ENCODE measurements at regions not wholly inside any gene's neighbourhood (a gene's known extent, or its start where the extent isn't known, plus 50 kb on each side); places are given as distances from the start of the nearest gene placed in this dataset.
"Not testable (repeated sequence)": the region's sequence is repeated elsewhere in the genome, so short reads cannot be mapped to it uniquely, and the experiment has no call there.

DNA sequence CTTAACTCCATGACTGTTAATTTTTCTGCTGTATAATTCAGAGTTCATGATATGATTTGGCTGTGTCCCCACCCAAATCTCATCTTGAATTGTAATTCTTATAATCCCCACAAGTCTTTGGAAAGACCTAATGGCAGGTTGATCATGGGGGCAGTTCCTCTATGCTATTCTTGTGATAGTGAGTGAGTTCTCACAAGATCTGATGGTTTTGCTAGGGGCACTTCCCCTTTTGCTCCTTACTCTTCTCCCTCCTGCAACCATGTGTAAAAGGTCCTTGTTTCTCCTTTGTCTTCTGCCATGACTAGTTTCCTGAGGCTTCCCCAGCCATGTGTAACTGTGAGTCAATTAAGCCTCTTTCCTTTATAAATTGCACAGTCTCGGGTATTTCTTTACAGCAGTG lies 1751.9 kb downstream of the ARAP2 start:
- DNase-seq (ENCODE audit: low read depth), result no peak

DNA sequence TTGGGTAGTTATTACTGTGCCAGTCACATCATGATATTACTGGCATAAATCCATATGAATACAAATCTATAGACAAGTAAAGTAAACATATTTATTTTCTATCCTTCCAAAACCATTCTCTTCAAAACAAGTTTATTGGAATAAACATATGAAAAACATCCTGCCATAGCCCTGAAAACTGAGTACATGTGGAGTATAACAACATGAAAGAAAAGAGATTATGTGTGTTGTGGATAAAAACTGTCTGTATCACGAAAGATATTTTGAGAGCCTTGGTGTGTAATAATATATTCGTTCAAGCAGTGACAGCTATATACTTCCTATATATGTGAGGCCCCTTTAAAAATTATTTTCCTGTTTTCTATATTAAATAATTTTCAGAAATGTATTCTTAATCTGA lies 1742.2 kb downstream of the ARAP2 start:
- no peak for DNase-seq (ENCODE audit: low read depth)

DNA sequence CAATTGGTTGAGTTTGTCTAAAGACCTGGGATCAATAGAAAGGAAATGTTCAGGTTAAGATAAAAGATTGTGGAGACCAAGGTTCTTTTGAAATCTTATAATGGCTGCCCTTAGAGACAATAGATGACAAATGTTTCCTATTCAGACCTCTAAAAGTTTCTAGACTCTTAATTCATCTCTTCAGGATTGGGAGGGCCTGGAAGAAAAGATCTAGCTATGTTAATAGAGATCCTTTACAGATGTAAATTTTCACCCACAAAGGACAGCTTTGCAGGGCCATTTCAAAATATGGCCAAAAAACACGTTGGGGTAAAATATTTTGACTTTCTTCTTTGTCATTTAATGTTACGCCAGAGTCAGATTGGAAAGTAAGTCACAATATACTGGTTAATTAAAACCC lies 1739.6 kb downstream of the ARAP2 start:
- DNase-seq (ENCODE audit: low read depth), result not testable (repeated sequence)

DNA sequence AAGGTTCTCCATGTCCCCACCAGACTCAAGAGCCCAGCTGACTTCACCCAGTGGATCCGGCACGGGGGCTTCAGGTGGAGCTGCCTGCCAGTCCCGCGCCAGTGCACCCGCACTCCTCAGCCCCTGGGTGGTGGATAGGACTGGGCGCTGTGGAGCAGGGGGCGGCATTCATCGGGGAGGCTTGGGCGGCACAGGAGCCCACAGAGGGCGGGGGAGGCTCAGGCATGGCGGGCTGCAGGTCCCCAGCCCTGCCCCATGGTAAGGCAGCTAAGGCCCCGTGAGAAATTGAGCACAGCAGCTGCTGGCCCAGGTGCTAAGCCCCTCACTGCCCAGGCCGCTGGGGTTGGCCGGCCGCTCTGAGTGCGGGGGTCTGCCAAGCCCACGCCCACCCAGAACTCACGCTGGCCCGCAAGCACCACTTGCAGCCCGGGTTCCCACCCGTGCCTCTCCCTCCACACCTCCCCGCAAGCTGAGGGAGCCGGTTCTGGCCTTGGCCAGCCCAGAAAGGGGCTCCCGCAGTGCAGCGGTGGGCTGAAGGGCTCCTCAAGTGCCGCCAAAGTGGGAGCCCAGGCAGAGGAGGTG lies 1737.7 kb downstream of the ARAP2 start:
- DNase-seq (ENCODE audit: low read depth), result not testable (repeated sequence)

DNA sequence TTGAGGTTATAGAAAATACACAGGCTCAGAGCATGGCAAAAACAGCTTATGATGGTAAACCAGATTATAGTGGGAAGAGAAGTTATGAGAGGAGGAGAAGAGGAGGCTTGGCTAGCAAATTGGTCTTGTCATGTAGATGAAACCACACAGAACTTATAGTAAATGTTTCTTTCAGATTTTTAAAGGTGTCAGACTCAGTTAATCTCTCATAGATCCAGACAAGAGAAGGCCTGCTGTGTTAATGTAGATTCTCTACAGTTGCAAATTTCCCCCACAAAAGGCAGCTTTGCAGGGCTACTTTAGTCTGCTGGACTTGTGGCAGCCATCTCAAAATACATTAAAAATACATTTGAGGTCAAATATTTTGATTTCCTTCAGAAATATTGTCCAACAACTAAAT lies 1731.7 kb downstream of the ARAP2 start:
- no peak for DNase-seq (ENCODE audit: low read depth)

DNA sequence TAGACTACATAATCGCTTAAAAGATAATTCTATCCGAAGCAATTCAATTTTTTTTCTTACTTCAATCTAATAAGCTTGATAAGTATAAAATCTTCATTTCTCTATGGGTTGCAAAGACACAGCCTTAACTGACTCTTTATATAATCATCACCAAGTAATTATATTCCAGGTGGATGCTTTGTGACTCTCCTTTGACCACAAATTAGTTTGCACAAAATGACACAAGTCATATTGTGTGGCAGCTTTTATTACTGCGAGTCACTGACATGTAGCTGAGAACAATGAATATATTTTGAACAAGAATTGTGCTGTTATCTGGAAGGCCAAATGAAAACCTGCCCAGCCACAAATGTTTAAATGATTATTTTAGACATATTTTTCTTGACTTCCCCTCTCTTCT lies 1727.8 kb downstream of the ARAP2 start:
- no peak for DNase-seq (ENCODE audit: low read depth)

DNA sequence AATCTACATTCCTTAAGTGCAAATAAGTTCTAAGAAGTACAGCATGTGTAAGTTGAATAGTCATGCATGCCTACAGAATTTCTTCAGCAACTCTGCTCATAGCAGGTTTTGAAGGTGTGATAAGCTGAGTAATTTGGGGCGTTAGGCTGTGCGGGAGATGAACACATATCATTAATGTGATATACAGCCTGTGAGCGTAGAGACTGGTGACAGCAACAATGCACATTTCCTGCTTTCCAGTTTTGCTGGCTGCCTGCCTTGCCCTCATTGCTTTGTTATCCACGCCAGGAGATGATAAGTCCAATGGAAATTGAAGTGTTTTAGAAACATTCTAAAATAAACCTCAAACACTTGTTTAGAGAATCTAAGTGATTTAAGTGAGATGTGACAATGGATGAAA lies 1709.4 kb downstream of the ARAP2 start:
- DNase-seq (ENCODE audit: low read depth), result no peak

DNA sequence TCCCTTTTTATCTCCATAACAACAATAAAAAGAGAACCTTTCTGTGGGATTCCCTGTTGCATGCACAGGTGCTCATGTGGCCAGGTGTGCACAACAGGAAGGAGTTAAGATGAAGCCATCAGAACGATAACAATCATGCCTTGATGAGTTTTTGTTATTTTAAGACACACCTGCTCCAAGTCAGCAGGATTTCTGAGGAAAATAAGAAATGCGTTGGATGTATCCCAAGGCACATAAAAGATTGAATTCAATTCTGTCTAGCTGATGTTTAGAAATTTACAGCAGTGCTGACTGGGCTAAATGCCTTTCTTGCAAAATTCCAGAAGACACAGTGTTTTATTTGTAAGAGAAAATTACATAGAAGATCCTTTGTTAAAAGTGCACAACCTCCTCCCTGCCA lies 1678.2 kb downstream of the ARAP2 start:
- DNase-seq (ENCODE audit: low read depth), result no peak

DNA sequence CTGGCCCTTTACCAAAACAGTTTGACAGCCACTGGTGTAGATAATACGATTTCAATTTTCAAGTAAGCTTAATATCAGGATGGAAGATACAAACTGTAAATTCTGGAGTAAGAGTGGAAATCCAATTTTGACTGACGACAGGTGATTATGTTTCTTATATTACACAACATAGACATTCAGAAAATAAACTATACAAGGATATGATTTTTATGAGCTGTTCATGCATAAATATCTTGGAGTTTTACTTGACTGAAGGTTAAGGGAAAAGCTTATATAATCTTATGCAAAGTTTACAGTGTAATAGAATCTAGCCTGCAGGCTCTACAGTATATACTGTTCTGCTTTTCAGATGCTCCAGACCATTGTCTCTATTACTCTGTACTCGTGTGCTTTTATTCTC lies 1672.3 kb downstream of the ARAP2 start:
- no peak for DNase-seq (ENCODE audit: low read depth)

DNA sequence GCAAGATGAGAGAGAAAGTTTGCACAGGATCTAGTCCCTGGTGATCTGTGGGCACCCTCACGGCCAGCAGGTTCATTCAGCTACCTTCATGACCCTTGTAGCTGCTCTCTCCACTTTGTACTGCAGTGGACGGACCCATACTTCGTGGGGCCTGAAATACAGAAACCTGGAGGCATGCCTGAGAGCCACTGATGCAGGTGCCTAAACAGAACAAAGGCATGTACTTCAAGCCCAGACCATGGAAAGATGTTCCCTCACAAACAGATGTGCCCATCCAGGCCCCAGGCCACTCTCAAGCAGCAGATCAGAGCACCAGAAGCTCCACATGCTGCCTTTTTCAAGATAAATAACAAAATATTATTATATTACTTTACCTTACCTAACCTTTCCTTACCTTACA lies 1629.0 kb downstream of the ARAP2 start:
- no peak for DNase-seq (ENCODE audit: low read depth)

DNA sequence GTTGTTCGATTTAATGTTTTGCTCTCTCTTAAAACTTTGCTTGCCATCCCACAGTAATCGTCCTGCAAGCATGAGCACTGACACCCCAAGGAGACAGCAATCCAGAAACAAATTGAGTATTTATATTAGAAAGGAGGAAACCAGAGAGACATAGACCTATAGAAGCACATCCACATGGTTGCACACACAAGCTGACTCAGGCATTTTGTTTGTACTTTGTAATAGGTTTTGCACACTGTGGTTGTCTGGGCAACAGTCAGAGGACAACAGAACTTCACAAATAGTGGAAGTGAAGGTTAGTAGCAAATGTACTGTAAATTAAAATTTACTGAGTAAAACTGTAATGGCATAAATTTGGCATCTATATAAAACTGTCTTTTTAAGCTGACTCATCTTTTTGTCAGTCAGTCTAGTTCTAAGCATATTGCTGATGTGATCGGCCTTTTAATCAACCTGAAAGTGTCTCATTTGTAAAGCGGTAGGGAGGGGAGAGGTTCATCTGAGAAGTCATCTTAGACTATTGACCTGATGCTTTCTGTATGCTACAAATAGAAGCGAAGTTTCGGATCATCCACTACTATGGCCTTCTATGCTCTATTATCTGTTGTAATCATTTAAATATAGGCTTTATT lies 1624.7 kb downstream of the ARAP2 start:
- peak; percentile 46 for DNase-seq (ENCODE audit: low read depth)

DNA sequence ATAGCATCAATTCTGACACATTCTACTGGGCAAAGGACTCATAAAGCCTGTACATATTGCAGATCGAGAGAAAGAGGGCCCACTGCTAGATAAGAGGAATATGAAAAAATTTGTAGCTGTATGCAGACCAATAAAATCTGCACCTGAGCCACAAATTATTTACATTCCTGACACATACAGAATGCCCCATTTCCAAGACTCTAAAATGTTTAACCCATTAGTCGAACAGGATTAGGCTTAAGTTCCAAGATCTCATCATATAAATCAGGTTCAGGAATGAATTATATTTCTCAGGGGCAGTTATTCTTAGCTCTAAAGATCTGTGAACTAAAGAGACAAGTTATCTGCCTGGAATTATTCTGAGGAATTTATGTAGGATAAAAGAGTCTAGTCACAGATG lies 1615.8 kb downstream of the ARAP2 start:
- no peak for DNase-seq (ENCODE audit: low read depth)

DNA sequence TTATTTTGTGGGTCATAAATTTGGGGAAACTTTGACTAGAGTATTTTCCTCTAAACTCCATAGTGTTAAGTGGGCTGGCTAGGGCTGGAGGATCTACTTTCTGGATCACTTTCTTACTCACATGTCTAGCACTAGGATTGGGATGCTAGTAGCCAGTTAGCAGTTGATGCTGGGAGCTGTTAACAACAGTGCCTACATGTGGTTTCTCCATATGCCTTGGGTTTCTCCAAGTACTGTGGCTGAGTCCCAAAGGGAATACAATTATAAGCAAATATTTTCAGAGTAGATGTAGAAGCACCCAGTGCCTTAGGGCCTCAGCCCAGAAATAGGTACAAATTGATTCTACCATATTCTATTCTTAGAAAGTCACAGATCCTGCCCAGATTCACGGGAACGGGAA lies 1614.9 kb downstream of the ARAP2 start:
- no peak for DNase-seq (ENCODE audit: low read depth)

DNA sequence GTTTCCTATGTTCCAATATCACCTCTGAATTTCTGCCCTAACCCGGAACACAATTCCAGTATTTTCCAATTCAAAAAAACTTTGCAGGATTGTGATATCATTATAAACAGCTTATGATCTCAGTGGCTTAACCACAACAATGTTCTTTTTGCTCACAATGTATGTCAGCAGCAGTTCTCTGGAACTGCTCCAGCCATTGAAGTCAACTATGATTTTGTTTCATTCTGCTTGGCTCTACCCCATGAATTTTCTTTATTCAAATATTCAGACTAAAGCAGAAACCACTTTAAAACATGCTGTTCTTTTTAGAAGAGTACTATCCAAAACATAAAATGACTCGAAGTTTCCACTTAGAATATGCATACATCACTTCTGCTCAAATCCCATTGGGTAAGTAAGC lies 1611.1 kb downstream of the ARAP2 start:
- no peak for DNase-seq (ENCODE audit: low read depth)

DNA sequence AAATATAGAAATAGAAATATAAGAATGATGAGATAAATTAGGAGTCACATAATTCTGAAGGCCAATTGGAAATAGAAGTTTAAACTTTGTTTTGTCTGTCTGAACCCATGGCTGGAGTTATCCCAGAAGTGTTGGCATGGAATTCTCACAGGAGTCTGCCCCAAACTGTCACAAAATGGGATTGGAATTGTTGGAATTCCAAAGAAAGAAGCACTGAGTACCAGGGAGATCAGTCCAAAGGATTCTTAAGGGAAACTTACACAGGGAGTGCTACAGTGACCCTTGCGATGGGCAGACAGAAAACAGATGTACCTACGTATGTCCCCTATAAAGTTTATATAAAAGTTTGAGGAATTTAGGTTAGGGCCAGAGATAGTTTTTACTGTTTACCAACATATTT lies 1607.7 kb downstream of the ARAP2 start:
- no peak for DNase-seq (ENCODE audit: low read depth)

DNA sequence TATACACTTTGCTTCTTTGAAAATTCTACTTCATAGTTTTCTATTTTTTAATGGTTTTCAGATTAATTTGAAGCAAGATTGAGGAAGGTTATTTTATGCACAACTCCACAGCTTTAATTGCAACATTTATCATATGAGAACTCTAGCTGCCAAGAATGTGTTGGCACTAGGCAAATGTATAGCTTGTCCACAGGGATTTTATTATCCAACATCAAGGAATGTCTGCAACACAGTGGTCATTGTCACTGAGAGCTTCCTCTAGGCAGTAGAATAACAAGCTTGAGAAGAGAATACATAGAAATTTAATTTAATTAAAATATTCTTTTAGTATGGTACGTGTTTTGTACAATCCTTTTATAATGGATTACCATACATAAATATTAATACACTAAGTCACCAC lies 1600.8 kb downstream of the ARAP2 start:
- DNase-seq (ENCODE audit: low read depth), result no peak

DNA sequence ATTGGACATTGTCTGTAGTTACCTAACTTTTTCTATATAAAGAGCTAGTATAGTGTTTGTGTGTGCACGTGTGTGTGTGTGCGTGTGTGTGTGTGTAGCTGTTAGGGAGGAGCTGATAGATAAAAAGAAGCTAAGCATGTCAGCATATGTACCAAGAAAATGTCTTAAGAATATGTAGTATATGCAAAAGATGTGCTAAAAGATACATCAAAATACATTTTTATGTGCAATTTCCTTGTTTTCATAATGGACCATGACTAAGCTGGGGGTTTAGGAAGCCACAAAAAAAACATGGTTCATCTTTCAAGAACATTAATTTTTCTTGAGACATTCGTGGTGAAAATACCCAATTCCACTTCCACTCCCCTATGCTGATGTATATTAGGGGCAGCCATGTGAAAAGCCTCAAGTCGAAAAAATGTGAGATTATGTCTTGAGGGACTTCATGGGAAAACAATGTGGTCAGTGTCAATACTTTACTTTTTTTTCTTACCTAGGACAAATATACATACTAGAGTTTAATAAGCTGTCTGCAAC lies 1599.7 kb downstream of the ARAP2 start:
- peak; percentile 7 for DNase-seq (ENCODE audit: low read depth)

DNA sequence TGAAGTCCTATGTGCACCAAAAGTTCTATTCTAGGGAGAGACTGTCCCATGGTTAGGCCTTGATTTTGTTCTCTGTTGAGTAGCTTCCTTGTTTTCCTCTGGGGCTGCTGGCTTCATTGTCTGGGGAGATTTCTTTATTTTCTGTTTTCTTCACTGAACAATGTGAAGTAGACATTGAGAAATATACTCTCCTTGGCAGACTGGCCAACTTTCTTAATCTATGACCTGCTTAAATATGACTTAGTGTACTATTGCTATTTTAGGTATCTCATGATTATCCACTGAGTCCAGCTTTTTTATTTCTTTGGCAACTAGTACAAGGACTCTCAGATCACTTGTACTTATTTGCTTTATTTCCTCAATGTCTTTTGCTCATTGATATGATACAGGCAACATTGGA lies 1594.6 kb downstream of the ARAP2 start:
- DNase-seq (ENCODE audit: low read depth), result no peak

DNA sequence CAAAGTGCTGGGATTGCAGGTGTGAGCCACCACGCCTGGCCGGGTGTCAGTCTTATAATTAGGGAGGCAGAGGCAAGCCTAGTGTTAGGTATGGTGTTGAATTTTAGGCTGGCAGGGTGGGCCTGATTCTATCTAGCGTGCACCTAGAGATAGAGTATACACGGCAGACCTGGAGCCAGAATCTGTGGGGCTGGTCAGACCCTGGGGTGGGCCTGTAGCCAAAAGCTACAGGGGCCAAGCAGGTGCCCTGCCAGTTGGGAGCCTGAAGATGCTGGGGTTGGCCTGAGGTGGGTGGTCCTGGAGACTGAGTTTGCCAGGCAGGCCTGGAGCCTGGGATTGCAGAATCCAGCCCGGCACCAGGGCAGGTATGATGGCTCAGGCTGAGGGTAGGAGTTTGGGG lies 1580.3 kb downstream of the ARAP2 start:
- DNase-seq (ENCODE audit: low read depth), result no peak

DNA sequence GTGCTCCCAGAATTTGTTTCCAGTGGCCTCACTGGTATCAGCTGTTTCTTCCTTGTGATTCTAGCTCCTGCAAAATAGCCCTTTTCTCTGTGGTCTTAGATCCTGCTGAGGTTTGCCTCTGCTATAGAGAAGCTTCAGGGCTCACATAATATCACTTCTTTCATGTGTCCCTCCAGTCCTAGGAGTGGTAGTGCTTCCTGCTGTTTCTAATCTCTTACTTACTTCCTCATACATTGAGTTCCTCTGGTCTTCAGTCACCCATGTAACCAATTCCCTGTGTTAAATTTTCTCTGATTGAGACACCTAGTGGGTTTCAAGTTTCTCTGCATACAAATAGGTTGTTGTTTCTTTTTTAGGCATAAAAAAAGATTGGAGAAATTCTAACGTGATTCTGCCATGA lies 1567.9 kb downstream of the ARAP2 start:
- DNase-seq (ENCODE audit: low read depth), result peak; percentile 8

DNA sequence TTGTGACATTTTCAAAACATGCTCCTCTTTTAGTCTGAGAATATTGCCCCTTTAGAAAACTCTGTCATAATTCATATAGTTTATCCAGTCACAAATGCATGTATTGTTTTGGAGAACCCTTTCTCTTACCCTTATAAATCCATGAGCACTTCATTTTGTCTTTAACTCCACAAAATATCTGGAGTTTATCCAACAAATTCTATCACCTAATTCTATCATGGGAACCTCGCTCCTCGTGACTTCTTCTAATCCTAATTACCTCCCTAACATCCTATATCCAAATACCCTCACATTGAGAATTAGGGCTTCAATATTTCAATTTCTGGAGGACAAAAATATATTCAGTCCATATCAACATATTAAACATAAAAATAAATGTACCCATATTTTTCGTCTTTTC lies 1565.9 kb downstream of the ARAP2 start:
- DNase-seq (ENCODE audit: low read depth), result no peak

DNA sequence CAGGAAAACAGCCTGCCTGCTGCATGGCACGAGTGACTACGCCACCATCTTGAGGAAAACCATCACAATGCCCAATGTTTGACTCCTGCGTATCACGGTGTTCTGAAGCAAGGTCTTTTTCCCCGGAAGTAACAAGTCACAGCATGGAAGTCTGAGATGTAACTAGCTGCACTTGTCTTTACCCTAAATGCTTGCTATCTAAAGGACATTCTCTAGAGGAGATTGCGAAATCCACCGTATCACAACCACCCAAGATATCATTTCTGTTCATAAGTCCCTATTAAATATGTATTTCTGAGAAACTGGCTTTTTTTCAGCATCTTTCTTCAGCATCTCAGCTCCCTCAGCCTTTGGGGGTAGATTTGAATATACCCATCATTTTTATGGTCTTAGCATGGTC lies 1565.1 kb downstream of the ARAP2 start:
- DNase-seq (ENCODE audit: low read depth), result no peak

DNA sequence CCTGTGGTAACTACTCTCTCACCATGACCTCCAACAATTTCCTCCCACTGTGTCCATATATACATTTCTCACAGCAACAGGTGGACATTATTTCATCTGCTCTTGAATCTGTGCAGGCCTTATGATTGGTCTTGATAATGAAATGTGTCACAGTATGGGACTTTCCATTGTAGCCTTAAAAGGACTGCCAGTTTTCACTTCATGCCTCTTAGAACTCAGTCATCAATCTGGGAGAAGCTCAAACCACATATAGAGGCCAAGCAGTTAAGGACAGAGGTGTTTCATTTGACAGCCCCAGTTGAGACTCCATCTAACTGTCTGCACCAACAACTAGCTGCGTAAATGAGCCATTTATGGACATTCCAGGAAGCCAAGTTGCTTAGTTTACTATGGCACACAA lies 1534.8 kb downstream of the ARAP2 start:
- no peak for DNase-seq (ENCODE audit: low read depth)

DNA sequence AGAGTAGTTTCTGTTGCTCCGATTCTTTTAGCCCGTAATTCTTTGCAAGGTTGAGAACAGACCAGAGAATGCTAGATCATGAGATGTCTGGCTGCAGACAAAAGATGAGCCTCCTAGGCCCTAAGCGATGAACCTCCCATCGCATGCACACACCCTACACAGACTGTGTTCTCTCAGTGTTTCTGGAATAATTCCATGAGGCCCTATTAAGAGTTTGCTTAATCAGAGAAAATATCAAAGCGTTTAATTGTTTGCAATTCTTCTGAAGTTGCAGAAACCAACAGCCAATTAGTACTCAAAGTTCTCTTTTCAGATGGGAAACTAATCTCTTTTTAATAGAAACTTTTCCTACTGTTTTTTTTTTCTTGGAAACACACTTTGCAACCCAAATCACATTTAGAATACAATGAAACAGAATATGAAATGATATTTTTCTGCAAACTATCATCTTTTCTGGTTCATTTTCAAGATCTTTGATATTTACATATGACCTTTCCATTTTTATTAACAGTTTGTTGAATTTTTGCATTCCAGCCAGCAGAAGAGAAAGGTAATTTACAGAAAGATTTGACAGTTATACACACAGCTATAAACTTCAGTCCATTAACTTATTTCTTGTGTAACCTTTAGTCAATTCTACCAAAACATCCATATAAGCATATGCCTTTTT lies 1525.6 kb downstream of the ARAP2 start:
- DNase-seq (ENCODE audit: low read depth), result no peak
